Body of pancreas (tissue), 4 donors: ENCODE measurements at regions not wholly inside any gene's neighbourhood (a gene's known extent, or its start where the extent isn't known, plus 50 kb on each side); places are given as distances from the start of the nearest gene placed in this dataset.

Experiments
- CTCF ChIP-seq, 7 experiments: fragments of 450-650 bp in 4 of 7; fragments of 200-600 bp in 3 of 7; sonication (generic) in 3 of 7; IDR thresholded peaks; one replicate each; pipeline ENCODE4 v1.5.1; 2016 to 2019; ENCODE audit warnings: antibody characterized with exemption in 7 of 7
- POLR2A ChIP-seq, 3 donors: fragments of 450-650 bp; IDR thresholded peaks; one replicate each; pipeline ENCODE4 v1.6.1; 2016; ENCODE audit warnings: antibody characterized with exemption in 3 of 3, mild to moderate bottlenecking in 2 of 3

- TF ChIP-seq POLR2A (IDR thresholded peaks at IDR 0.05) (no peak), CTCF (IDR thresholded peaks at IDR 0.05) (no peak)
Measured at GRCh38 chr11:15618583-15619032, 503.9 kb downstream of the INSC start.
